Fibroblast of lung (primary cell): ENCODE measurements at regions not wholly inside any gene's neighbourhood (a gene's known extent, or its start where the extent isn't known, plus 50 kb on each side); places are given as distances from the start of the nearest gene placed in this dataset.
A peak's percentile ranks its signal among the peaks of the same experiment; 100 is the strongest.
"Not testable (repeated sequence)": the region's sequence is repeated elsewhere in the genome, so short reads cannot be mapped to it uniquely, and the experiment has no call there.

ENCODE experiments used
- DNase-seq, 2 donors: peaks; one replicate each; pipeline versions ENCODE4 v3.0.0 to v3.0.0-alpha.2; 2010; ENCODE audit warnings: low read depth in 2 of 2
- H2AFZ ChIP-seq: 2 replicates; pipeline ENCODE4 v1.5.1; 2012; ENCODE audit warnings: low read length, control low read depth, inconsistent platforms
- H3K27ac ChIP-seq: 2 replicates; pipeline ENCODE4 v1.5.1; 2011; ENCODE audit warnings: low read length, control low read depth; ENCODE audit not compliant: insufficient read depth
- H3K27me3 ChIP-seq: 2 replicates; pipeline ENCODE4 v1.5.1; 2011; ENCODE audit warnings: mild to moderate bottlenecking, low read length; ENCODE audit not compliant: control insufficient read depth, insufficient read depth
- H3K36me3 ChIP-seq: 2 replicates; pipeline ENCODE4 v1.5.1; 2011; ENCODE audit warnings: low read length; ENCODE audit not compliant: control insufficient read depth, insufficient read depth
- H3K4me1 ChIP-seq: 2 replicates; pipeline ENCODE4 v1.5.1; 2011; ENCODE audit warnings: low read length; ENCODE audit not compliant: control insufficient read depth, insufficient read depth; ENCODE audit errors: extremely low read depth
- H3K4me2 ChIP-seq: 2 replicates; pipeline ENCODE4 v1.5.1; 2011; ENCODE audit warnings: low read length, control low read depth; ENCODE audit not compliant: insufficient read depth; ENCODE audit errors: extremely low read depth
- H3K4me3 ChIP-seq, 4 experiments: fragments of 200-600 bp in 1 of 4; sonication (generic) in 1 of 4; replicated peaks in 1 of 4; 2 replicates each; pipeline ENCODE4 v1.5.1; 2011 to 2016; ENCODE audit warnings: low read length in 4 of 4, low read depth in 3 of 4, mild to moderate bottlenecking in 3 of 4, control low read depth in 2 of 4, inconsistent platforms in 1 of 4, mixed read lengths in 1 of 4; ENCODE audit not compliant: insufficient read depth in 1 of 4; ENCODE audit errors: control extremely low read depth in 1 of 4
- H3K79me2 ChIP-seq: 2 replicates; pipeline ENCODE4 v1.5.1; 2012; ENCODE audit warnings: mild to moderate bottlenecking, low read length, inconsistent platforms; ENCODE audit not compliant: control insufficient read depth, insufficient read depth
- H3K9ac ChIP-seq: 2 replicates; pipeline ENCODE4 v1.5.1; 2011; ENCODE audit warnings: mild to moderate bottlenecking, low read length, control low read depth; ENCODE audit not compliant: insufficient read depth
- H3K9me3 ChIP-seq: 2 replicates; pipeline ENCODE4 v1.5.1; 2012; ENCODE audit warnings: low read depth, low read length; ENCODE audit not compliant: control insufficient read depth, insufficient read depth
- H4K20me1 ChIP-seq: 2 replicates; pipeline ENCODE4 v1.5.1; 2011; ENCODE audit warnings: low read length; ENCODE audit not compliant: control insufficient read depth, insufficient read depth; ENCODE audit errors: extremely low read depth
- CTCF ChIP-seq, 2 donors: IDR thresholded peaks in 1 of 2; conservative IDR thresholded peaks in 1 of 2; 1 replicate in 1 of 2; 2 replicates in 1 of 2; pipeline ENCODE4 v1.5.1; 2011 to 2012; ENCODE audit warnings: low read length in 2 of 2, control low read depth in 1 of 2, inconsistent platforms in 1 of 2, low read depth in 1 of 2, mild to moderate bottlenecking in 1 of 2
- EZH2 ChIP-seq: IDR thresholded peaks from 2 replicates; pipeline ENCODE4 v1.5.1; 2012; ENCODE audit warnings: low read length, control low read depth, mild to moderate bottlenecking; ENCODE audit errors: missing control alignments

GRCh38 chr10:33008499-33009243, 50.6 kb upstream of the ITGB1 start:
- Histone ChIP-seq H3K4me2 (peak overlapping the region; percentile 42), H3K9ac (no peak overlapping the region), H3K9me3 (no peaks in the 10 kb centered on the region), H3K27me3 (no peaks in the 10 kb centered on the region), H3K79me2 (no peaks in the 10 kb centered on the region), H3K4me3 (no peak overlapping the region), H3K27ac (peak overlapping the region; percentile 44), H3K4me1 (peaks cover 7% of the 10 kb centered on the region), H4K20me1 (no peaks in the 10 kb centered on the region), H2AFZ (no peak overlapping the region), H3K36me3 (no peaks in the 10 kb centered on the region)
- peak; percentile 83 to 92 for DNase-seq
- no peak for TF ChIP-seq EZH2
- peak; percentile 100 for TF ChIP-seq CTCF (conservative IDR thresholded peaks at IDR 0.05 in 1 of 2, IDR thresholded peaks at IDR 0.05 in 1 of 2; ENCODE audit: low read depth in 1 of 2, low read length in 2 of 2)

DNA sequence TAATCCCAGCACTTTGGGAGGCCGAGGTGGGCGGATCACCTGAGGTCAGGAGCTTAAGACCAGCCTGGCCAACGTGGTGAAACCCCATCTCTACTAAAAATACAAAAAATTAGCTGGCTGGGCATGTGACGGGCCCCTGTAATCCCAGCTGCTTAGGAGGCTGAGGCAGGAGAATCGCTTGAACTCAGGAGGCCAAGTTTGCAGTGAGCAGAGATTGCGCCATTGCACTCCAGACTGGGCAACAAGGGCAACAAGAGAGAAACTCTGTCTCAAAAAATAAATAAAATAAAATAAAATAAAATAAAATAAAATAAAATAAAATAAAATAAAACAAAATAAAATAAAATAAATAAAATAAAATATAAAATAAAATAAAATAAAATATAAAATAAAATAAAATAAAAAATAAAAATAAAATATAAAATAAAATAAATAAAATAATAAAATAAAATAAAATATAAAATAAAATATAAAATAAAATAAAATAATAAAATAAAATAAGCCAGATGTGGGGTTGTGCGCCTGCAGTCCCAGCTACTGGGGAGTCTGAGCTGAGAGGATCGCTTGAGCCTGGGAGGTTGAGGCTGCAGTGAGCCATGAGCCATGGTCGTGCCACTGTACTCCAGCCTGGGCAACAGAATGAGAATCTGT, 49.8 kb upstream of the ITGB1 start:
- not testable (repeated sequence) for H3K36me3 ChIP-seq, H3K79me2 ChIP-seq, DNase-seq, H3K4me3 ChIP-seq, H3K27me3 ChIP-seq, H3K9me3 ChIP-seq, H3K4me2 ChIP-seq, H4K20me1 ChIP-seq, H2AFZ ChIP-seq, H3K9ac ChIP-seq, H3K4me1 ChIP-seq
- peak overlapping the region; percentile 44 for H3K27ac ChIP-seq
